GM23248 (cell line): ENCODE measurements at regions not wholly inside any gene's neighbourhood (a gene's known extent, or its start where the extent isn't known, plus 50 kb on each side); places are given as distances from the start of the nearest gene placed in this dataset.

Experiments
- EZH2 ChIP-seq: fragments of 200-600 bp; sonication (generic); IDR thresholded peaks from 2 replicates; pipeline ENCODE4 v1.6.1; 2018; ENCODE audit warnings: antibody characterized with exemption, mild to moderate bottlenecking; ENCODE audit not compliant: insufficient read depth, poor library complexity, severe bottlenecking
- EZH2phosphoT487 ChIP-seq: fragments of 200-600 bp; sonication (generic); IDR thresholded peaks from 2 replicates; pipeline ENCODE4 v1.6.1; 2018; ENCODE audit warnings: antibody characterized with exemption, moderate library complexity, mild to moderate bottlenecking, low read depth; ENCODE audit not compliant: insufficient read depth

GRCh38 chr2:120525056-120526046 lies 179.4 kb downstream of the INHBB start:
- TF ChIP-seq EZH2phosphoT487 (no peak), EZH2 (no peak)
